Duodenal mucosa (tissue), 2 donors: ENCODE measurements at regions not wholly inside any gene's neighbourhood (a gene's known extent, or its start where the extent isn't known, plus 50 kb on each side); places are given as distances from the start of the nearest gene placed in this dataset.

ENCODE experiments used
- H3K27ac ChIP-seq: one replicate; pipeline ENCODE4 v1.7.0; 2013; ENCODE audit warnings: low read depth, low read length
- H3K27me3 ChIP-seq, 2 donors: one replicate each; pipeline ENCODE4 v1.7.0; 2013; ENCODE audit warnings: low read length in 2 of 2, control low read depth in 1 of 2; ENCODE audit not compliant: insufficient read depth in 2 of 2, control insufficient read depth in 1 of 2
- H3K36me3 ChIP-seq, 2 donors: one replicate each; pipeline ENCODE4 v1.7.0; 2013; ENCODE audit warnings: low read length in 2 of 2, control low read depth in 1 of 2; ENCODE audit not compliant: insufficient read depth in 2 of 2, control insufficient read depth in 1 of 2
- H3K4me1 ChIP-seq, 2 donors: one replicate each; pipeline ENCODE4 v1.7.0; 2013; ENCODE audit warnings: low read length in 2 of 2, control low read depth in 1 of 2; ENCODE audit not compliant: insufficient read depth in 2 of 2, control insufficient read depth in 1 of 2
- H3K4me3 ChIP-seq, 2 donors: one replicate each; pipeline ENCODE4 v1.7.0; 2013; ENCODE audit warnings: low read length in 2 of 2, low read depth in 1 of 2
- H3K9ac ChIP-seq, 2 donors: one replicate each; pipeline ENCODE4 v1.7.0; 2013; ENCODE audit warnings: low read length in 2 of 2, low read depth in 1 of 2
- H3K9me3 ChIP-seq, 2 donors: one replicate each; pipeline ENCODE4 v1.7.0; 2013; ENCODE audit warnings: low read length in 2 of 2, control low read depth in 1 of 2; ENCODE audit not compliant: control insufficient read depth in 1 of 2

GRCh38 chr13:75153834-75154233, 328.1 kb downstream of the TBC1D4 start:
- Histone ChIP-seq H3K4me1 (no peaks in the 10 kb centered on the region), H3K27me3 (no peaks in the 10 kb centered on the region), H3K36me3 (no peaks in the 10 kb centered on the region), H3K9ac (no peak overlapping the region), H3K9me3 (no peaks in the 10 kb centered on the region), H3K4me3 (no peak overlapping the region), H3K27ac (no peak overlapping the region)

GRCh38 chr13:75153386-75153785, 328.6 kb downstream of the TBC1D4 start:
- Histone ChIP-seq H3K27ac (no peak overlapping the region), H3K36me3 (no peaks in the 10 kb centered on the region), H3K9ac (no peak overlapping the region), H3K27me3 (no peaks in the 10 kb centered on the region), H3K4me1 (no peaks in the 10 kb centered on the region), H3K4me3 (no peak overlapping the region), H3K9me3 (no peaks in the 10 kb centered on the region)

- Histone ChIP-seq H3K4me1 (no peaks in the 10 kb centered on the region), H3K36me3 (no peaks in the 10 kb centered on the region), H3K4me3 (no peak overlapping the region), H3K27ac (no peak overlapping the region), H3K9ac (no peak overlapping the region), H3K9me3 (no peaks in the 10 kb centered on the region), H3K27me3 (no peaks in the 10 kb centered on the region)
These were observed 330.8 kb downstream of the TBC1D4 start for GRCh38 chr13:75151081-75151643.

GRCh38 chr13:75149776-75150175, 332.2 kb downstream of the TBC1D4 start:
- no peaks in the 10 kb centered on the region for H3K4me1 ChIP-seq
- H3K4me3 ChIP-seq, result no peak overlapping the region
- H3K27me3 ChIP-seq, result no peaks in the 10 kb centered on the region
- H3K9ac ChIP-seq, result no peak overlapping the region
- H3K36me3 ChIP-seq, result no peaks in the 10 kb centered on the region
- no peak overlapping the region for H3K27ac ChIP-seq
- H3K9me3 ChIP-seq, result no peaks in the 10 kb centered on the region

- Histone ChIP-seq H3K27ac (no peak overlapping the region), H3K9ac (no peak overlapping the region), H3K36me3 (no peaks in the 10 kb centered on the region)
These were observed 334.0 kb downstream of the TBC1D4 start for GRCh38 chr13:75147946-75148345.

GRCh38 chr13:75146436-75146835, 335.5 kb downstream of the TBC1D4 start:
- H3K36me3 ChIP-seq, result no peaks in the 10 kb centered on the region
- H3K9me3 ChIP-seq, result no peaks in the 10 kb centered on the region
- no peak overlapping the region for H3K9ac ChIP-seq
- H3K27ac ChIP-seq, result no peak overlapping the region
- no peaks in the 10 kb centered on the region for H3K4me1 ChIP-seq
- H3K4me3 ChIP-seq, result no peak overlapping the region
- no peaks in the 10 kb centered on the region for H3K27me3 ChIP-seq

More at GRCh38 chr13:75147946-75148345, 334.0 kb downstream of the TBC1D4 start:
- no peaks in the 10 kb centered on the region for H3K9me3 ChIP-seq
- no peaks in the 10 kb centered on the region for H3K27me3 ChIP-seq
- H3K4me3 ChIP-seq, result no peak overlapping the region
- H3K4me1 ChIP-seq, result no peaks in the 10 kb centered on the region

GRCh38 chr13:75145927-75146326, 336.0 kb downstream of the TBC1D4 start:
- Histone ChIP-seq H3K9ac (no peak overlapping the region), H3K27me3 (no peaks in the 10 kb centered on the region), H3K27ac (no peak overlapping the region)

DNA sequence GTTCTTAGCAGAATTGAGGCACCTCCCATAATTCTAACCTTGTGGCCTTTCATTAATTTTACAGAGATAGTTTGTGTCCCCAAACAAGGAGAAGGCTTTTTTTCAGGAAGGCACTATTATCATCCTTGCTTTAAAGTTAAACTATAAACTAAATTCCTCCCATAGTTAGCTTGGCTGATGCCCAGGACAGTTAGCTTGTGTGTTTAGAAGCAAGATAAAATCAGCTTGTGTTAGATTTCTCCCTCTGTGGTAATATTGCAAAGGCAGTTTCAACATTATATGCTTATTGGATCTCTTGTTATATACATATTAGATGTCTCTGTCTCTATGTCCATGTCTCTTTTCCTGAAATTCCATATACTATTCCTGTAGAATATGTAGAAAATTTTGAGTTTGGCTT, 342.7 kb downstream of the TBC1D4 start:
- no peaks in the 10 kb centered on the region for H3K27me3 ChIP-seq
- H3K4me3 ChIP-seq, result no peak overlapping the region
- no peaks in the 10 kb centered on the region for H3K4me1 ChIP-seq
- H3K36me3 ChIP-seq, result no peaks in the 10 kb centered on the region
- no peak overlapping the region for H3K9ac ChIP-seq
- peaks cover 0 to 3% of the 10 kb centered on the region in 2 donors for H3K9me3 ChIP-seq
- H3K27ac ChIP-seq, result no peak overlapping the region

More at GRCh38 chr13:75145927-75146326, 336.0 kb downstream of the TBC1D4 start:
- Histone ChIP-seq H3K4me3 (no peak overlapping the region), H3K4me1 (no peaks in the 10 kb centered on the region), H3K9me3 (no peaks in the 10 kb centered on the region), H3K36me3 (no peaks in the 10 kb centered on the region)

DNA sequence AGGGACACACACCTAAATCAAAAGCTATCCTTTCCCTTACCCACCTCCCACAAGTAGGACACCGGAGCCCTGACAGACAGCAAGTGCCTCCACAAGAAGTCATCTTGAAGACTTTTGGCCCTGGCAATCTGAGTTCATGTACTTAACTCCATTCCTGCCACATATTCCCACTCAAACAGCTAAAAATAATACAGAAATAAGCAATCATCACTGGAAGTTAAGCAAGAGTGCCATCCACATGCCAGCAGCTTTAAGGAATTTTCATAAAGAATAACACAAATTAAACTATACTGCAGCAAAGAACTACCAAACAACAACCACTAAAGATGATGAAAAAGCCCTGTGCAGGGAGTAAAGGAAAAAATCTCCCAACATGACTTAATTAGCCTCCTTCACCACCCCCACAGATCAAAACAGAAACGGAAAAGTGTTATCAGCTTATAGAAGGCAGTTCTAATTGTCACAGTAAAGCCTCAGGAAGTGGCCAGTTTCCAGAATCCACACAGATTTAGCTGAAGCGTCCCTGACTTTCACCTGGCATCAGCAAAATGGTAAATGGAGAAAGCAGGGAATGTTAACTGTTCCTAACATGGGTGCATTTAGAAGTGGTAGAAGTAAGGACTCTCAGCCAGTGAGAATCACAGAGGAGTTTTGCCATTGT, 343.9 kb downstream of the TBC1D4 start:
- Histone ChIP-seq H3K4me1 (no peaks in the 10 kb centered on the region), H3K4me3 (no peak overlapping the region), H3K9me3 (peaks cover 0 to 3% of the 10 kb centered on the region in 2 donors), H3K27me3 (no peaks in the 10 kb centered on the region), H3K36me3 (no peaks in the 10 kb centered on the region), H3K9ac (no peak overlapping the region), H3K27ac (no peak overlapping the region)

- Histone ChIP-seq H3K36me3 (no peaks in the 10 kb centered on the region), H3K9me3 (peaks cover 0 to 3% of the 10 kb centered on the region in 2 donors), H3K4me1 (no peaks in the 10 kb centered on the region), H3K27ac (no peak overlapping the region), H3K27me3 (no peaks in the 10 kb centered on the region), H3K4me3 (no peak overlapping the region), H3K9ac (no peak overlapping the region)
These were observed 345.8 kb downstream of the TBC1D4 start for GRCh38 chr13:75136151-75136550.
